ENCODE measurements at regions not wholly inside any gene's neighbourhood (a gene's known extent, or its start where the extent isn't known, plus 50 kb on each side); places are given as distances from the start of the nearest gene placed in this dataset.
A peak's percentile ranks its signal among the peaks of the same experiment; 100 is the strongest.

DNA sequence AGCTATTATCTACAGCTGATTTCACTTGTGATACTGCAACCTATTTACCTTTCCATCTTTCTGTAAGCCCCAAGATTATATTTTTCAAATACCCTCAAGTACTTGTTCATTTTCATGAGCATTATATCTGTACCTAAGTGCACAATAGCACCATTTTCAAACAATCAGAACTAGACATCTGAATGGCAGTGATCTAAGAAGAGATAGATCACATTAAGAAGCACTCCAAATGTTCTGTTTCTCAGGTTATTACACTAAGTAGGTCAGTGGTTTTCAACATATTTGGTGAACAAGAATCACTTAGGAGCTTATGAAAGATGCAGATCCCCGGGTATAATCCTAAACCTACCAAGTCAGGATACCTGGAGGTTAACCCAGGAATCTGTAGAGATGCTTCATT lies 872.7 kb downstream of the DCDC2C start:
- no peak for DNase-seq (ENCODE audit: low read depth)

DNA sequence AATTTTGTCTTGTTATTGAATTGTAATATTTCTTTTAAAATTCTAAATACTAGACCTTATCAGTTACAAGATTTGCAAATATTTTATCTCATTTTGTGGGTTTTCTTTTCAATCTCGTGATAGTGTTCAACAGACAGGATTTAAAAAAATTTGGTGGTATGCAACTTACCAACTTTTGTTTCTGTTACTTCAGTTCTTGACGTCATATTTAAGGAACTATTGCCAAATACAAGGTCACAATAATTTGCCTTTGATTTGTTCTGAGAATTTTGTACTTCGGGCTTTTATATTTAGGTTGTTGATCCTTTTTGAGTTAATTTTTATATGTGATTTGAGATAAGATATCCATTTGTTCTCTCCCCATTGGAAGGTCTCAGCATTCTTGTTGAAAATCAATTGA lies 876.6 kb downstream of the DCDC2C start:
- no peak for DNase-seq (ENCODE audit: low read depth)

DNA sequence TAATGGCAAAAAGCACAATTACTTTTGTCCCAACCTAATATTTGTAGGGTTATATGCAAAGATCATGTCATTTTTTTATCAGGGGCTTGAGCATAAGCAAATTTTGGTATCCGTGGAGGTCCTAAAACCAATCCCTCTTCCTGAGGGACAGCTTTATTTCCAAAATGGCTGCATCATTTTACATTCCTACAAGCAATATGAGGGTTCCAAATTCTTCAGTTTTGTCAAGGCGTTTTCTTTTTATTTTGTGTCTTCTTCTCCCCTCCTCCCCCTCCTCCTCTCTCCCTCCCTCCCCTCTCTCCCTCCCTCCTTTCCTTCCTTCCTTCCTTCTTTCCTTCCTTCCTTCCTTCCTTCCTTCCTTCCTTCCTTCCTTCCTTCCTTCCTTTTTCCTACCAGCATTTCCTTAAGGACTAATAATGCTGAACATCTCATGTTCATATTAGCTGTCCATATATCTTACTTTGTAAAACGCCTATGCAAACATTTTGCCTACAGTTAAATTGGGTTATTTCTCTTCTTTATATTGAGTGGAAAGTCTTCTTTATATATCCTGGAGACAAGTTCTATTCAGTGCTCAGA lies 881.8 kb downstream of the DCDC2C start:
- DNase-seq (ENCODE audit: low read depth) = no peak

DNA sequence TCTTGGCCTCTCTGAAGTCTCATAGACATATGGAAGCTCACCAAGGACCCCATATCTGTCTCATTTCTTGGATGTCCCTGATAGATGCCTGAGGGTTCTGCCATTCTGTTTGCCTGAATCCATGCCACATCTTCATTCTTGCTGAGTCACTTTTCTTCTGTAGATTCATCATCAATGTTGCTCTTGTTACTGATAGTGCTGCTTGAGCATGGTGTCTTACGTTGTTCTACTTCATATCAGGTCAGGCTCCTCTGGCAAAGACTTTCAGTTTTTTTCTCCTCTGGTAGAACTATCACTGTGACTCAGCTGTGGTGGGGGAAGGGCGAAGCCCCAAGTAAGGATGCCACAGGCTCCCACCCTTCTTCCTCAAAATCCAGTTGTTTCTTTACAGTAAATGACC lies 885.2 kb downstream of the DCDC2C start:
- DNase-seq (ENCODE audit: low read depth) = no peak

DNA sequence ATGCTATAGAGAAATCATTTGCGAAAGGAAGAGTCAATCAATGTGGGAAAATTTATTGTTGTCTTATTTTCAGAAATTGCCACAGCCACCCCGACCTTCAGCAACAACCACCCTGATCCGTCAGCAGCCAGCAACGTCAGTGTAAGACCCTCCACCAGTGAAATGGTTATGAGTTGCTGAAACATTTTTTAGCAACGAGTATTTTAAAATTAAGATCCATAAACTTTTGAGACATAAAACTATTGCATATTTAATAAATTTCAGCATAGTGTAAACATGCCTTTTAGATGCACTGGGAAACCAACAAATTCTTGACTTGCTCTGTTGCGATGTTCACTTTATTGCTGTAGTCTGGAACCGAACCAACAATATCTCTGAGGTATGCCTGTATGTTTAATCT lies 887.9 kb downstream of the DCDC2C start:
- no peak for DNase-seq (ENCODE audit: low read depth)

DNA sequence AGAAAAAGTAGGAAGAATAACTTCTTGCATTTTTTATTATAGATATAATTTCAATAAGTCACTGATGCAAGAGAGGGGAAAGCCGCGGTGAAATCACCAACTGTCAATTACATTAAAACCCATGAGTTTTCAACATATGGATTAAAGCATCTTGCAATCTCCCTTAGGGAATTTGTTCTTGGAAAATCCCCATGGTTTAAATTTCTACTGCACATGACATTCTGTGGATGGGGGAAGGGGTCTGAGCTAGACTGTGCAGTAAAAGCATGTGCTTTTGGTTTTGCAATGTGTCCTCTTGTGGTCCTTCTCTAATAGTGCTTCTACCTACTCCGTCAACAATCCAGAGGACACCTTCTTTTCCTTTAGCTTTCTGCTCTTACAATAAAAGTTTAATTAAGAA lies 894.0 kb downstream of the DCDC2C start:
- DNase-seq (ENCODE audit: low read depth) = no peak

DNA sequence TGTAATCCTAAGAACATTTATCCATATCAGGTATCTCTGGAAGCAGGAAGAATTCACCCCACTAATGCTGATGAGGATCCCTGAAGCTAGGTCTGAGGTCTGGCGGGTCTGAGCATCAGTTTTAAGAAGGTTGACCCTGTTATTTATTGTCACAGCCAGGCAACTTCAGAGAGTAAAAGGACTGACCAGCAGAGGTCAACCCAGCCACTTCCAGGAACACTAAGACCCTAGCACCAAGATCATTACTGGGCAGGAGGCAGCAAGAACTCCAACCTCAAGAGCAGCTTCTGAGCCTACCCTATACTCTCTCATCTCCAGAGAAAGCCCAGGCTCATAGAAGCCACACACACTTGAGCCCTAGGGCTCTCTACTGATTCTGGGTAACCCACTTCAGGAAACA lies 901.4 kb downstream of the DCDC2C start:
- DNase-seq (ENCODE audit: low read depth) = no peak

DNA sequence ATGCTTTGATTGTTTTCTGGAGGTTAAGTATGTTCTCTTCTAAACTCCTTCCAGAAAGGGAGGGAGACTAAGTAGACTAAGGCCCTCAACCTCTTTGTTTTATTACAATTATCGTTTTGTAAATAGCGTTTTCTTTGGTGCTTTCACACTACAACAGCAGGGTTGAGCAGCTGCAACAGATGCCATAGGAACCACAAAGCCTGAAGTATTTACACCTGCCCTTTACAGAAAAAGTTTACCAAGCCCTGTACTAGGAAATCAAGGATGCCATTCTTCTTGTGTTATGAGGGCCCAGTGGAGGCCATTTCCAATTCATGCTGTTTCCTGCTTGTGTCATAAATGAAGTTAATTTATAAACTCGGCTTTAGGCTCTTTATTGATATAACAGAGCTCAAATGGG lies 914.8 kb downstream of the DCDC2C start:
- no peak for DNase-seq (ENCODE audit: low read depth)

DNA sequence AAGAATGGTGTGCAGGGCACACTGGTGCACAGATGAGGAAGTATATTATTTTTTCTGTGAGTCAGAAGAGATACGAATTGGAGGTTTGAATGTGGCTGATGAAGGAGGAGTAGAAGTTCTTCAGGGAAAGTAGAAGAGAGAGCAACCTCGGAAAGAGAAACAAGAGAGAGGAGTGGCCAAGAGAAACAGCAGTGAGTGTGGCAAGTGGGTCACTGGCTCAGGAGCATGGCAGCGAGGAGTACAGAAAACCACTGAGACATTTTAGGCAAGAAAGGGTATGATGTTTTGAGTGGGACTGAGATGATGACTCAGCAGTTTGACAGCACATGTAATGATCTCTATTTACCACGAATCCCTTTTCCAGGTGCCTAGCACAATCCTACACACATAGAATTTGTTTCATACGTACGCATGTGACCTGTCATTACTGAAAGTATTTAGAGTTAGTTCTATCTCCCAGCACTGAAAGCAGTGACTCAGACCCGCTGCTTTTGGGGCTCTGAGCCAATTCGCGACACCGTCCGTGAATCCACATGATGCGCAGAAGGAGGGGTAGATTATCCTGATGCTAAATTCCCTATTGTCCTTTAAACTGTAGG lies 915.4 kb downstream of the DCDC2C start:
- DNase-seq (ENCODE audit: low read depth) = no peak

DNA sequence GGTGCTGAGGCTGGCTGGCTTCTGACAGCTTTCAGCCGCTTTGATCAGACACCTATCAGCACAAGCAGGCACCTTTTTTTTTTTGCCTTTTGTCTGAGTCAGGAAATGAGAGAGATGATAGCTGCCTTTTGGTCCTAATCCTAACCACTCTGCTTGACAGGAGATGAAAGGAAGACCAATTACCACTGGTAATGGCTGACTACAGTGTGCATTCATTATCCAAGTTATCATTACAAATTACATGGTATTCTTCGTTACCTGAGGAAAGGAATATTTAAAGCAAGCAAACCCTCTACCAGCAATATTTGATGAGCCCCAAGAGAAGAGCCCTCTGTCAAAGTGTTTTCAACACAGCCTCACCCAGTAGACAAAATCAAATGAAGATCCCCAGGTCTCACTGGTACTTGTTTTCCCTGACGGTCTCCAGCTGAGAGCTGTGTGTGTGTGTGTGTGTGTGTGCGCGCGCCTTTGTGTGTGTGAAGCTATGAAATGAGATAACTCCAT lies 925.7 kb downstream of the DCDC2C start:
- DNase-seq (ENCODE audit: low read depth) = no peak

DNA sequence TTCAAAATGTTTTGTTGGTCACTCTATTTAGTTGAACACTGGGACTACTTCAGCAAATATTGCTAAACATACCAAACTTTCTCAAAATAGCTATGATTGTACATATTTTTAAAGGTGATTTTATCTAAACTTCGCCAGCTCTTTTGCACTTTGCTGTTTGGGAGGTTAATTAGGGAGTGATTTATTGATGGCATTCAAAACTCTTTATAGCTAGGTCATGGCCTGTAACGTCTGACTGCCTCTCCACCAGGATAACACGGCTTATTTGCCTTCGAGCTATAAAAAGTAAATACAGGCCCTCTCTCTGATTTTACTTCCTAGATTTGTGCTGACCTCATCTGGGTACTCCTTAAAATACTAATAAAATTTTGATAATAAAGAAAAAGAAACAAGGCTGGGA lies 931.9 kb downstream of the DCDC2C start:
- DNase-seq (ENCODE audit: low read depth) = no peak

DNA sequence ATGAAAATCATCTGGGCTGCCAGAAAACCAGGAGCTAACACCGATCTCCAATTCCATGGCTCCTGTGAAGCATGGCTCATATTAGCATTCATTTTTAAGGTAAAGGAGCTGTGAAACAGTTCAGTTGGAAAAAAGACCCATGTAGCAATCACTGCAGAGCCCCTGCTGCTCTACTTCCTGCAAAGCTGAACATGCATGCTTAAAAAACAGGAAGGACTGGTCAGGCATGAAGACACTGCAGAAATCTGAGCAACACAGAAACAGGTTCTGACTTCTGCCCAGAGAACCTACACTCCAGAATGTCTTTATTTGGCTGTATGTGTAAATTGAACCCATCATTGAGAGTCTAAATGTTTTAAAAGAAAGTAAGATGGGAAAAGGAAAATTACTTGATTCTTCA lies 950.6 kb downstream of the DCDC2C start:
- DNase-seq (ENCODE audit: low read depth) = no peak

DNA sequence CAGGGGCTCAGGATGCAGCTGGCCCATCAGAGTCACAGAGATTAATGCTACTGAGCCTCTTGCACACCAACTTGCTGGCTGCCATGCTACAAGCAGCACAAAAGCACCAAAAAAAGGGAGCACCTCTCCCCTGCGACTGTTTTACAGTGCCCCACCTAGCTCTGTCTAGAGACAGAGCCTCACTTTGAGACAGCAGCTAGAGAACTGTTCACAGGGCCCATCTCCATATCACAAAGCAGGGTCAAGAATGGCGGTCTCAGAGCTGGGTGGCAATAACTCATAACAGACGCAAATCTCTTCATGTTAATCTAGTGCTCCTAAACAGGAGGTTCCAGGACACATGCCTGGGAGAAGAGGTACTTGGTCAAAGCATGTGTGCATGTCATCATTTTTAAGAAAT lies 953.0 kb downstream of the DCDC2C start:
- no peak for DNase-seq (ENCODE audit: low read depth)

DNA sequence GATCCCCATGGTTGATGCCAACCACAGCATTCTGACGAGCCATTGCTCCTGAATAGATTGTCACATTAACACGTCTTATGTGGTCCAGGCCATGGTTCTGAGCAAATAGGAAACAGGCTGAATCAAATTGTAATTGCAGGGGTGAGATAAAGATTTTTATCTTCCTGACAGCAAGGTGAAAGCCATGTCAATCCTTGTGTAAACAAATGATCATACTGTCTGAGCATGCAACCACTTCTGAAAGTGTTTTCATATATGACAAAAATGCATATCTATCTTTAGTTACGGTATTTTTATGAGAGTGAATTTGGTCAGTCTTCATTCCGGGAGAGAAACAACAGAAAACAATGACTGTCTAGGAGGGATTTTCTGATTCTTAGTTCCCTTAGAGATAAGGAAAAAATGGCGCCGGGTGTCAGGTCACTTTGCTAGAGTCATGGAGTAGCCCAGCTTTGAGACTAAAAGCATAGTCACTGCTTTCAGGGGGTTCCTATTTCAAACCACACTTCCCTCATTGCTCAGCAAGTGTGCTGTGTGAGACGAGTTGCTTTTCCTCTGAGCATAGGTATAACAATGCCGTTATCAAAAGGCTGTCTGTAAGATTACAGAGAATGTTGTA lies 958.9 kb downstream of the DCDC2C start:
- no peak for DNase-seq (ENCODE audit: low read depth)

DNA sequence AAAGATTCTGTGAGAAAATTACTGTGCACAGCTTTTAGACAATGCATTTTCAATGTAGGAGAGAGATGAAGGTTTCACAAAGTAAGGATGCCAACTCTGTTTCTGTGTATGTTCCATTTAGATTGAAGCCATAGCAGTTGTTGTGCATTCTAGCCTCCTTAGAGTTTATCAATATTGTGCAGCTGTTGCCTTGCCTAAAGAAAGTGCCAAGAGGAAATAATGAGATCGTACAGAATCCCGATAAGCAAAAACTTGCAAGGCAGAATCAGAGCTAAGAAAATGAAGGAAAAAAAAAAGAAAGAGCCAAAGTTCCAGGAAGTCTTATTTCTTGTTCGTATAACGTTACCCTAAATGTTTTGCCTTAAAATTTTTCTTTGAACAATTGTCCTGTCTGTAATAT lies 965.0 kb downstream of the DCDC2C start:
- DNase-seq (ENCODE audit: low read depth) = no peak

DNA sequence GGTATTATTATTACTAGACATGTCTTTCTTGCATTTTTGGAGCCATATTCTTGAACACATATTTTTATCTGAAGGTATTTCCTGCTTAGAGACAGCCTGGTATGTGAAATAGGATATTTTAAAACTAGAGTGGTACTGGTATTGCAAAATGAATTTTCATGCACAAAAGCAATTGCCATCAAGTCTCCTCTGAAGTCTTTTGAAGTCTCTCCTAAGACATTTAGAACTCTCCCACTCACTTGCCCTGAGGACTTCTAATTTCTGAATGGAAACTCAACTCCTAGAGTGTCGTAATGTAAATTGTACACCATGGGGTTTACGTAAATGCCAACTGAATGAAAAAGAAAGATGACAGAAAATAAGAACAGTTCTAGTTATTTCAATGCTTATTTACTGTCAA lies 967.0 kb downstream of the DCDC2C start:
- DNase-seq (ENCODE audit: low read depth) = no peak

DNA sequence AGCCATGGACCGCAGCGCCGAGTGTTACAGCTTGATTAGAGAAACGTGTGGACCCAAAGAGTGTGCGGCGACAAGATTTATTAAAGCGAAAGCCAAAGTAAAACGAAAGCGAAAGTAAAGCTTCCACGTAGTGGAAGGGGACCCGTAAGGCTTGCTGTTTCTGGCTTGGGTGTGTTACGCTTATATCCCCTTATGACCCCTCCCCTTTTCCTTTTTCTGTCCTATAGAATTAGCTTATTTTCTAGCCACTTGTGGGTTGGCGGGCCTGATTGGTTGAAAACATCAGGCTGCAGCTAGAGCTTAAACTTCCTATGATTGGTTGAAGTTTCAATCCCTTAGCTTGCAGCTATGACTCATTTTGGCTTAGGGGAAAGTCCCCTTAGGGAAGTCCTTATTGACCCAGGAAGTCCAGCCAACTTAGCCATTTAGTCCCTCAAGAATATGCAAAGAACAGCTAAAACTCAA lies 969.7 kb downstream of the DCDC2C start:
- DNase-seq (ENCODE audit: low read depth) = peak; percentile 69

DNA sequence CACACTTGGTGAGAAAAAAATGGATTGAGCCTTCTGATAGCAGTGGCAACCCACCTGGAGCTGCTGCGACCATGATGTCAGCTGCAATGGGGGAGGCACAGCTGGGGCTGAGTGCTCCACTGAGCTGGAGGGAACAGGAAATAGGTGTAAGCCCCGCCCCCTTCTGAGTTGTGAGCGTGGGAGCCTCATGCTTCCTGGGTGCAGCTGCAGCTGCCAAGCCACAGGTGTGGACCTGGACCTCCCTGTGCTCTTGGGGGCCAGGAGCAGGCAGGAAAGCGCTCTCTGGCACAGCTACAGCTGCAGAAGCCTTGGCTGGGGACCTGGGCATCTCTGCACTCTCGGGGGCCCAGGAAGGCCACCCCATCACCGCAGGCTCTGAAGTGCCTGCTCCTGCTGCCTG lies 970.6 kb downstream of the DCDC2C start:
- no peak for DNase-seq (ENCODE audit: low read depth)

DNA sequence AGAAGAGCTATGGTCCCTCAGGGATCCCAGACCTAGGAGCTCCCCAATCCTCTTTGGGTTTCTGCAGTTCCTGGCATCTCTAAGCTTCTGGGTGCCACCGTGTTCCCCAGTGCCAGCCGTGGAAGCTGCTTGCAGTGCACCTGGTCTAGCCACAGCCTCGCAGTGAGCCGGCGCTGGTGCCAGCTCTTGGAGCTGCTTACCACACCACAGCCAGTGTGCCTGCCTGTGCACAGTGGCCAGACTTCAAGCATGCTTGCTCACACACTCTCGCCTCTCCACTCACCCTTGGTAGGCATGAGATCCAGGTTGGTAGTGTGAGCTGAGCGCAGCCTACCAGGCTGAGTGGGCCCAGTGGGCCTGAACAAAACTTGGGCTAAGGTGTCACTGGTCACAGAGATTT lies 971.9 kb downstream of the DCDC2C start:
- DNase-seq (ENCODE audit: low read depth) = no peak

DNA sequence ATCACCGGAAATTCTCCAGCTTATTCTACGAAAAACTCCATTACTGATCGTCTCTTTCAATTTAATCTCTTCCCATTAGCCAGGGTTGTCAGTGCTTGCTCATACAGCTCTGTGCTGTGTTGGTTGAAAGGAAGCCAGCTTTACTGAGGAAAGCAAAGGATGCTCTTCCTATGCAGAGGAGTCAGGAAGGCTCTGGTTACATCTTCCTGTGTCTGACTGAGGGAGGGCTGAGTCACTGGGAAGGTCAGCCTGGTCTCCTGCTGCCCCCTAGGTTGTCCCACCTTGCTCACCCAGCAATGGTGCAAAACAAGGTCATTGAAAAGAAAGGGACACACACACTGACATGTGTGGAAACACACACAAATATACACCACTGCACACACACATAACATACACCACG lies 975.6 kb downstream of the DCDC2C start:
- DNase-seq (ENCODE audit: low read depth) = no peak

DNA sequence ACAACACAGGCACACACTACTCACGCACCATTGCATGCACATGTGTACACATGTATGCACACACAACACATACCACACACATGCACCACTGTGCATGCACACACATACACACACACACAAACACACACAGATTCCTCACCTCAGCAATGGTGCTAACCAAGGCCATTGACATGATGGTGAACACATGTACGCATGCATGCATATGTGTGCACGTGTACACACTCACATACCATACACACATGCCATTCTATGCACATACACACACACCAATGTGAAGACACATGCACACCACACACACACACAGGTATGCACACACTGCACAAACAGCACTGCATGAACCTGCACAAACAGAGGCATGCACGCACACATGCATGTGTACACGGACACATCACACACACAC lies 976.0 kb downstream of the DCDC2C start:
- no peak for DNase-seq (ENCODE audit: low read depth)

DNA sequence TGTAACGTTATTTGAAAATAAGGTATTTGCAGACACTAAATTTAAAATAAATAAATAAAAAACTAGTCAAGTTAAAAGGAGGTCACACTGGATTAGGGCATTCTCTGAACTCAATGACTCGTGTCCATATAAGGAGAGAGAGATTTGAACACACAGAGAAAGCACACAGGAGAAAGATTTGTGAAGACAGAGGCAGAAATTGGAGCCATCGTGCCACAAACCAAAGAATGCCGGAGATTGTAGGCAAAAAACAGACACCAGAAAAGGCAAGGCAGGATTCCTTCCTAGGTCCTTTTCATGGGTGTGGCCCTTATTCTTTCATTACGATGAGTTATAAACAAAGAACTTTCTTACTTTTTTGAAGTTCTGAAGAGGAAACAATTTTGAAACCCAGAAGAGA lies 981.5 kb downstream of the DCDC2C start:
- no peak for DNase-seq (ENCODE audit: low read depth)

DNA sequence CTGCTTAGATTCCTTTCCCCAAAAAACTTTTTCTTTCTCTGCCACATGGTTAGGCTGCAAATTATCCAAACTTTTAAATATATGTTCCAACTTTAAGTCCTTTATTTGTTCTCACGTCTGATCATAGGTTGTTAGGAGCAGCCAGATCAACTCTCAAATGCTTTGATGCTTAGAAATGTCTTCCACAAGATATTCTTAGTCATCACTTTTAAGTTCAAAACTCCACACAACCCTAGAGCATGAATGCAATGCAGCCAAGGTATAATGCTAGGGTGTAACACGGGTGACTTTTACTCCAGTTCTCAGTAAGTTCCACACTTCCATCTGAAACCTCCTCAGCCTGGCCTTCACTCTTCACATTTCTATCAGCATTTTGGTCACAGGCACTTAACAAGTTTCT lies 987.5 kb downstream of the DCDC2C start:
- DNase-seq (ENCODE audit: low read depth) = no peak

DNA sequence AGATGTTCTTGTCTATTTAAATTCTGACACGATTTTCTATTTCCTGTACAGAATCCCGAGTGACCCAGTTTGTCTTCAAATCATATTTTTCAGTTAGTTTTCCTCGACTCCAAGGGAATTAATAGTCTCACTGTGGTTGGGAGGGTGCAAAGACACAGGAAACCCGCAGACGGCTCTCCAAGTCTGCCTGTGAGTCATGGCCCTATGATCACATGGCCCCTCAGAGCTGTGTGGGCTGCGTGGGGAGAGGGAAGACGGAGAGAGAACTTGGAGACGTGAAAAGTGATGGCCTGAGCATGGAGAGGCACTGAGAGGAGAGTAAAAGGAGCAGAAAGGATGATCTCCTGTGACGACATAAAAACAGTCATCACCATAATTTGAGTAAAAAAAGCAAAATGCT lies 989.9 kb downstream of the DCDC2C start:
- no peak for DNase-seq (ENCODE audit: low read depth)
